ENCODE measurements at regions not wholly inside any gene's neighbourhood (a gene's known extent, or its start where the extent isn't known, plus 50 kb on each side); places are given as distances from the start of the nearest gene placed in this dataset.

DNA sequence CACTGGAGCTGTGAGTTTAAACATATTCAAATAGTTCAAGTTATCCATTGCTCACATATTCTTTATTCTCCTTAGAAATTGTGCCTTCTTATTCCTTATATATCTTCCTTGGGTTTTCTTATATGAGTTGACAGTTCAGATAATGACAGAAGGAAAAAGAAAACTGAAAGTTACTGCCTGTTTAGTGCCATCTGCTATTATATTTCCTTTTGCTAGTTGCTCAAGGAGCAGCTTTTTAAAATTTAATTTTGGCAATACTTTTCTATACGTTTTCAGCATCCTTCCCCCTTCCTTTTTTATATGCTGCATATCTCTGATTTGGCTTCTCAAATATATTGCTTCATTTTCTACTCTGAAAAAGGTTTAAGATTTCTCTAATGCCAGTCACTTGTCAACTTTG lies 903.1 kb upstream of the SPRY2 start:
- TF ChIP-seq CTCF (conservative IDR thresholded peaks at IDR 0.05; ENCODE audit: low read length) (no peak), EZH2phosphoT487 (IDR thresholded peaks at IDR 0.05; ENCODE audit: borderline replicate concordance, low read depth, low read length) (no peak)
